ENCODE measurements at regions not wholly inside any gene's neighbourhood (a gene's known extent, or its start where the extent isn't known, plus 50 kb on each side); places are given as distances from the start of the nearest gene placed in this dataset.

DNA sequence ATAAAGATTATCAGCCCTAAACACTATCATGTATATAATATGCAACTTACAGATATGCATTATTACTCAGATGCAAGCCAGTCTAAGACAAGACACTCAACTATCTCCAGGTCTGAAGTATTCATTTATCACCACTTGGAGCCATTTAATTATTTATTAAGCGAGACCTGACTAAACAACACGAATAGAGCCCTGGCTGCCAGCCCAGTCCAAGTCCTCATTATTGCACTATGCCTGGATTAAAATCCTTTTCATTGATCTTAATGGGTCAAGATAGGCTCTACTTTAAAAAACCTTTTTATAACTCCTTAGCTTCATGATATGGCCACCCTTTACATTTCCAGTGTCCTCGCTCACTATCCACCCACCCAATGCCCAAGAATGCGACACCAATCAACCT, 183.1 kb upstream of the MARCKS start:
- no peaks in the 10 kb centered on the region for H3K27me3 ChIP-seq
- WGBS, 3 donors = 72 to 77% (median 74%) methylated on average over 4 of the region's 4 CpGs
- intact Hi-C loops (cut with DNase I) = no loop called here
- no peak for TF ChIP-seq POLR2A (IDR thresholded peaks at IDR 0.05)
- TF ChIP-seq, protein P1, sequence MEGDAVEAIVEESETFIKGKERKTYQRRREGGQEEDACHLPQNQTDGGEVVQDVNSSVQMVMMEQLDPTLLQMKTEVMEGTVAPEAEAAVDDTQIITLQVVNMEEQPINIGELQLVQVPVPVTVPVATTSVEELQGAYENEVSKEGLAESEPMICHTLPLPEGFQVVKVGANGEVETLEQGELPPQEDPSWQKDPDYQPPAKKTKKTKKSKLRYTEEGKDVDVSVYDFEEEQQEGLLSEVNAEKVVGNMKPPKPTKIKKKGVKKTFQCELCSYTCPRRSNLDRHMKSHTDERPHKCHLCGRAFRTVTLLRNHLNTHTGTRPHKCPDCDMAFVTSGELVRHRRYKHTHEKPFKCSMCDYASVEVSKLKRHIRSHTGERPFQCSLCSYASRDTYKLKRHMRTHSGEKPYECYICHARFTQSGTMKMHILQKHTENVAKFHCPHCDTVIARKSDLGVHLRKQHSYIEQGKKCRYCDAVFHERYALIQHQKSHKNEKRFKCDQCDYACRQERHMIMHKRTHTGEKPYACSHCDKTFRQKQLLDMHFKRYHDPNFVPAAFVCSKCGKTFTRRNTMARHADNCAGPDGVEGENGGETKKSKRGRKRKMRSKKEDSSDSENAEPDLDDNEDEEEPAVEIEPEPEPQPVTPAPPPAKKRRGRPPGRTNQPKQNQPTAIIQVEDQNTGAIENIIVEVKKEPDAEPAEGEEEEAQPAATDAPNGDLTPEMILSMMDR (IDR thresholded peaks at IDR 0.05) = no peak
- TF ChIP-seq EP300 (IDR thresholded peaks at IDR 0.05) = no peak
- no peaks in the 10 kb centered on the region for H3K9me3 ChIP-seq
- no peak for DNase-seq
- H3K36me3 ChIP-seq = no peaks in the 10 kb centered on the region
- peaks cover 5% of the 10 kb centered on the region for H3K4me1 ChIP-seq (ENCODE audit: insufficient read depth)
- H3K27ac ChIP-seq = no peak overlapping the region
- no peak overlapping the region for H3K4me3 ChIP-seq

DNA sequence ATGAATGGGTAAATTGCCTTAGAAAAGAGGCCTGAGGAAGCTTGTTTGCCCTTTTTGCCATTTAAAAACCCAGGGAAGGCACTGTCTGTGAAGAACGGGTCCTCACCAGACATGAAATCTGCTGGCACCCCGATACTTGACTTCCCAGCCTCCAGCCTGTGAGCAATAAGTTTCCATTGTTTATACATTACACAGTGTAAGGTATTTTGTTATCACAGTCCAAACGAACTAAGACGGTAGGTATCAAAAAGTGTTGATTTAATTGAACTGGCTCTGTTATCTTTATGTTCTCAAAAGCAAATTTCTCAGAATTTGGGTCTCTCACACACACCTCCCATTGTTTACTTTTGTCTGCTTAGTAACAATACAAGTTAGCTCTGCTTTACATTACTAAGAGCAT, 181.1 kb upstream of the MARCKS start:
- H3K27ac ChIP-seq = no peak overlapping the region
- TF ChIP-seq, protein P1 (IDR thresholded peaks at IDR 0.05) = no peak
- TF ChIP-seq POLR2A (IDR thresholded peaks at IDR 0.05) = no peak
- no peak for TF ChIP-seq EP300 (IDR thresholded peaks at IDR 0.05)
- H3K27me3 ChIP-seq = no peaks in the 10 kb centered on the region
- peaks cover 2% of the 10 kb centered on the region for H3K4me1 ChIP-seq (ENCODE audit: insufficient read depth)
- H3K36me3 ChIP-seq = no peaks in the 10 kb centered on the region
- WGBS, 3 donors = 39 to 55% (median 45%) methylated on average over 4 of the region's 4 CpGs
- intact Hi-C loops (cut with DNase I) = no loop called here
- no peak for DNase-seq
- no peak overlapping the region for H3K4me3 ChIP-seq
- no peaks in the 10 kb centered on the region for H3K9me3 ChIP-seq

DNA sequence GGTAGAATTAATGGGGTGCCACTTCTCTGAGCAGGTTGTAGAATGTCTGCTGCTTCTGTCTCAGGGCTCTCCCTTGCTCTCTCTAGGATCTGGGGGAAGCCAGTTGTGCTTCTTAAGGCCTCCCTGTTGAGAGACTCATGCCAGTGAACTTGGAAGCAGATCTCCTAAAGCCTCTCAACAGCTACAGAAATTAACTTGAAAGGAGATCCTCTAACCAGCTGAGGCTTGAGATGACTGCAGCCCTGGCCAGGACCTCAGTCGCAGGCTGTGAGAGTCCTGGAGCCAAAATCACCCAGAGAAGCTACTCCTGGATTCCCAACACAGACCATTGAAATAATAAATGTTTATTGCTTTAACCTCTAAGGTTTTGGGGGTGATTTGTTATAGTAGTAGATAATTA, 180.2 kb upstream of the MARCKS start:
- 79 to 100% (median 95%) methylated on average over 1 of the region's 1 CpG for WGBS, 3 donors
- no peak for TF ChIP-seq EP300 (IDR thresholded peaks at IDR 0.05)
- no peak for TF ChIP-seq POLR2A (IDR thresholded peaks at IDR 0.05)
- TF ChIP-seq, protein P1 (IDR thresholded peaks at IDR 0.05) = no peak
- Histone ChIP-seq H3K36me3 (no peaks in the 10 kb centered on the region), H3K9me3 (no peaks in the 10 kb centered on the region), H3K27me3 (no peaks in the 10 kb centered on the region), H3K4me3 (no peak overlapping the region), H3K4me1 (ENCODE audit: insufficient read depth) (peaks cover 2% of the 10 kb centered on the region), H3K27ac (no peak overlapping the region)
- DNase-seq = no peak
- intact Hi-C loops (cut with DNase I) = no loop called here

DNA sequence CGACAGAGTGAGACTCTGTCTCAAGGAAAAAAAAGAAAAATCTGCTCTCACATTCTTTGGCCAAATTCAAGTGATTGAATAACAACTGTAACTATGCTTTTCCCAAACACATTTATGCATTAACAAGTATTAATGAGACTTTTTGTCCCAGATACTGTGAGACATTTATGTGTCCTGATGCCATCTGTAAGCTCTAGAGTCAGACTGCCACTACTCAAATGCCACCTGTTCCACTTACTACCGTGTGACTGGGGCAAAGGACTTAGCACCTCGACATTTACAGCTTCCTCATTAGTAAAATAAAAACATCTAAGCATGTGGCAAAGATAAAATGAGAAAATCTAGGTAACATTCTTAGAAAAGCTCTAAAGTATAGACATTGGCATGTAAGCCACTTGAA, 178.1 kb upstream of the MARCKS start:
- intact Hi-C loops (cut with DNase I) = no loop called here
- TF ChIP-seq POLR2A (IDR thresholded peaks at IDR 0.05) (no peak), EP300 (IDR thresholded peaks at IDR 0.05) (no peak)
- TF ChIP-seq, protein P1 (IDR thresholded peaks at IDR 0.05) = no peak
- no peaks in the 10 kb centered on the region for H3K4me1 ChIP-seq (ENCODE audit: insufficient read depth)

DNA sequence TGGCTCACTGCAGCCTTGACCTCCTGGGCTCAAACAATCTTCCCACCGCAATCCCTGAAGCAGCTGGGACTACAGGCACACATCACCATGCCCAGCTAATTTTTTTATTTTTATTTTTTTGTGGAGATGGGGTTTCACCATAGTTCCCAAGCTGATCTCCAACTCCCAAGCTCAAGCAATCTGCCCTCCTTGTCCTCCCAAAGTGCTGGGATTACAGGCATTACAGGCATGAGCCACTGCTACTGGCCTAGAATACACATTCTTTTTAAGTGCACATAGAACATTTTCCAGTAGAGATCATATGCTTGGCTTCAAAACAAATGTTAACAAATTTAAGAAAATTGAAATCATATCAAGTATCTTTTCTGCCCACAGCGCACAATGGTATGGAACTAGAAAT, 176.8 kb upstream of the MARCKS start:
- intact Hi-C loops (cut with DNase I) = no loop called here
- 75 to 77% (median 76%) methylated on average over 2 of the region's 2 CpGs for WGBS, 3 donors
- TF ChIP-seq, protein P1 (IDR thresholded peaks at IDR 0.05) = no peak
- no peak for TF ChIP-seq POLR2A (IDR thresholded peaks at IDR 0.05)
- TF ChIP-seq EP300 (IDR thresholded peaks at IDR 0.05) = no peak

More for the DNA sequence above, 178.1 kb upstream of the MARCKS start:
- H3K36me3 ChIP-seq = no peaks in the 10 kb centered on the region
- 62 to 70% (median 66%) methylated on average over 3 of the region's 3 CpGs for WGBS, 3 donors
- H3K4me3 ChIP-seq = no peak overlapping the region
- DNase-seq = no peak
- H3K9me3 ChIP-seq = no peaks in the 10 kb centered on the region
- H3K27me3 ChIP-seq = no peaks in the 10 kb centered on the region
- H3K27ac ChIP-seq = no peak overlapping the region

More for the DNA sequence above, 176.8 kb upstream of the MARCKS start:
- Histone ChIP-seq H3K27ac (no peak overlapping the region), H3K9me3 (no peaks in the 10 kb centered on the region), H3K4me3 (no peak overlapping the region), H3K36me3 (no peaks in the 10 kb centered on the region), H3K27me3 (no peaks in the 10 kb centered on the region), H3K4me1 (ENCODE audit: insufficient read depth) (no peaks in the 10 kb centered on the region)
- DNase-seq = no peak

Data from ovary (tissue), 7 donors.